DND-41 (cell line): ENCODE measurements at regions not wholly inside any gene's neighbourhood (a gene's known extent, or its start where the extent isn't known, plus 50 kb on each side); places are given as distances from the start of the nearest gene placed in this dataset.

ENCODE experiments used
- CTCF ChIP-seq: IDR thresholded peaks from 2 replicates; pipeline ENCODE4 v1.5.1; 2012; ENCODE audit warnings: borderline replicate concordance, low read length, moderate library complexity, mild to moderate bottlenecking; ENCODE audit not compliant: poor library complexity, severe bottlenecking; ENCODE audit errors: extremely low read depth
- EZH2 ChIP-seq: IDR thresholded peaks from 3 replicates; pipeline ENCODE4 v1.6.1; 2012; ENCODE audit warnings: borderline replicate concordance, low read depth, mild to moderate bottlenecking, moderate library complexity, low read length, inconsistent platforms; ENCODE audit not compliant: severe bottlenecking

- no peak for TF ChIP-seq CTCF
- TF ChIP-seq EZH2, result no peak
These were observed 163.3 kb upstream of the SPOCK3 start for GRCh38 chr4:167397586-167397985.
